ENCODE measurements at regions not wholly inside any gene's neighbourhood (a gene's known extent, or its start where the extent isn't known, plus 50 kb on each side); places are given as distances from the start of the nearest gene placed in this dataset.

- Histone ChIP-seq H4K20me1 (ENCODE audit: insufficient read depth) (no peaks in the 10 kb centered on the region), H3K9me2 (ENCODE audit: insufficient read depth, low read length) (no peaks in the 10 kb centered on the region), H3K79me2 (replicated peaks; ENCODE audit: insufficient read depth, low read length) (no peaks in the 10 kb centered on the region), H3K9me3 (ENCODE audit: low read length) (peaks cover 5% of the 10 kb centered on the region), H2AFZ (ENCODE audit: low read depth, low read length) (no peak overlapping the region), H3K9ac (ENCODE audit: low read length) (no peak overlapping the region), H3K27me3 (ENCODE audit: insufficient read depth, low read depth, low read length) (no peaks in the 10 kb centered on the region), H3K4me2 (ENCODE audit: low read length) (no peak overlapping the region), H3K27ac (ENCODE audit: low read length) (peak overlapping the region; percentile 30), H3K4me3 (ENCODE audit: low read length) (no peak overlapping the region), H3F3A (ENCODE audit: insufficient read depth, low read length, poor library complexity, severe bottlenecking) (no peaks in the 10 kb centered on the region), H3K36me3 (ENCODE audit: insufficient read depth, low read length) (no peaks in the 10 kb centered on the region)
- TF ChIP-seq EZH2 (IDR thresholded peaks at IDR 0.05; ENCODE audit: borderline replicate concordance, insufficient read depth, low read length, poor library complexity, severe bottlenecking): no peak
- no peak for TF ChIP-seq EP300 (conservative IDR thresholded peaks at IDR 0.05; ENCODE audit: poor library complexity, severe bottlenecking)
- TF ChIP-seq TAF1 (IDR thresholded peaks at IDR 0.05; ENCODE audit: low read depth): no peak
- TF ChIP-seq REST (IDR thresholded peaks at IDR 0.05; ENCODE audit: borderline replicate concordance): no peak
- TF ChIP-seq, protein P1, sequence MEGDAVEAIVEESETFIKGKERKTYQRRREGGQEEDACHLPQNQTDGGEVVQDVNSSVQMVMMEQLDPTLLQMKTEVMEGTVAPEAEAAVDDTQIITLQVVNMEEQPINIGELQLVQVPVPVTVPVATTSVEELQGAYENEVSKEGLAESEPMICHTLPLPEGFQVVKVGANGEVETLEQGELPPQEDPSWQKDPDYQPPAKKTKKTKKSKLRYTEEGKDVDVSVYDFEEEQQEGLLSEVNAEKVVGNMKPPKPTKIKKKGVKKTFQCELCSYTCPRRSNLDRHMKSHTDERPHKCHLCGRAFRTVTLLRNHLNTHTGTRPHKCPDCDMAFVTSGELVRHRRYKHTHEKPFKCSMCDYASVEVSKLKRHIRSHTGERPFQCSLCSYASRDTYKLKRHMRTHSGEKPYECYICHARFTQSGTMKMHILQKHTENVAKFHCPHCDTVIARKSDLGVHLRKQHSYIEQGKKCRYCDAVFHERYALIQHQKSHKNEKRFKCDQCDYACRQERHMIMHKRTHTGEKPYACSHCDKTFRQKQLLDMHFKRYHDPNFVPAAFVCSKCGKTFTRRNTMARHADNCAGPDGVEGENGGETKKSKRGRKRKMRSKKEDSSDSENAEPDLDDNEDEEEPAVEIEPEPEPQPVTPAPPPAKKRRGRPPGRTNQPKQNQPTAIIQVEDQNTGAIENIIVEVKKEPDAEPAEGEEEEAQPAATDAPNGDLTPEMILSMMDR (IDR thresholded peaks at IDR 0.05; ENCODE audit: poor library complexity, severe bottlenecking): no peak
- no peak for TF ChIP-seq MXI1 (conservative IDR thresholded peaks at IDR 0.05; ENCODE audit: poor library complexity, severe bottlenecking)
- TF ChIP-seq RAD21 (conservative IDR thresholded peaks at IDR 0.05): no peak
- no peak for TF ChIP-seq SMC3 (conservative IDR thresholded peaks at IDR 0.05; ENCODE audit: poor library complexity)
- no peak for TF ChIP-seq POLR2AphosphoS5 (IDR thresholded peaks at IDR 0.05)
These were observed 157.1 kb upstream of the NCK2 start for GRCh38 chr2:105587637-105588036.

DNA sequence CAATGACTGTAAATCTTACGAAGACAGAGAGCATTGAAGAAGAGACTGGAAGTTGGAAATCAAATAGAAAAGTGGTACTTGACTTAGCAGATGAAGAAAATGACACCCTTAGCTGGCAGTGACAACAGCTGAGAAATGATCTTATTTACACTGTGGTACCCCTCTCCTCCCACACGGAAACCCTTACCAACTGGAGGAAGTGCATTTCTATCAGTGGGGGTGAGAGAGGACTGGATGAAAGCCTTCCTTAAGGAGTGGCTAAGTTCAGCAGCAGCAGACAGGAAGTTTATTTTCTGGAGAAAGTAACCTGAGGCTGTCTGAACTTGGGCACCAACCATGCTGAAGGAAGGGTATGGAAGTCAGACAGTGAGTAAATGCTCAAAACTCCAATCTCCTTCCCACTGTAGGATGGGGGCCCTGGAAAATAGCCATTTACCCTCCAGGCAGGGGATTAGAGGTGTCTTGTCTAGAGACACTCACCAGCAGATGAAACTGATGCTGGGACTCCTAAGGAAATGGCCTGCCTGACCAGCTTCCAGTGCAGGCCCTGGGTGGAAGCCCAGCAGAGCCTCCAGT, 160.2 kb upstream of the NCK2 start:
- Histone ChIP-seq H3K27ac (ENCODE audit: low read length) (no peak overlapping the region), H3K9ac (ENCODE audit: low read length) (no peak overlapping the region)
- TF ChIP-seq RAD21 (conservative IDR thresholded peaks at IDR 0.05) (no peak), EP300 (conservative IDR thresholded peaks at IDR 0.05; ENCODE audit: poor library complexity, severe bottlenecking) (no peak), MXI1 (conservative IDR thresholded peaks at IDR 0.05; ENCODE audit: poor library complexity, severe bottlenecking) (no peak), SMC3 (conservative IDR thresholded peaks at IDR 0.05; ENCODE audit: poor library complexity) (no peak), REST (IDR thresholded peaks at IDR 0.05; ENCODE audit: borderline replicate concordance) (no peak), TAF1 (IDR thresholded peaks at IDR 0.05; ENCODE audit: low read depth) (no peak), POLR2AphosphoS5 (IDR thresholded peaks at IDR 0.05) (no peak), EZH2 (IDR thresholded peaks at IDR 0.05; ENCODE audit: borderline replicate concordance, insufficient read depth, low read length, poor library complexity, severe bottlenecking) (no peak)
- TF ChIP-seq, protein P1 (IDR thresholded peaks at IDR 0.05; ENCODE audit: poor library complexity, severe bottlenecking): no peak

More for the DNA sequence above, 160.2 kb upstream of the NCK2 start:
- Histone ChIP-seq H3K9me3 (ENCODE audit: low read length) (peaks cover 5% of the 10 kb centered on the region), H2AFZ (ENCODE audit: low read depth, low read length) (no peak overlapping the region), H4K20me1 (ENCODE audit: insufficient read depth) (no peaks in the 10 kb centered on the region), H3K9me2 (ENCODE audit: insufficient read depth, low read length) (no peaks in the 10 kb centered on the region), H3K4me3 (ENCODE audit: low read length) (no peak overlapping the region), H3F3A (ENCODE audit: insufficient read depth, low read length, poor library complexity, severe bottlenecking) (no peaks in the 10 kb centered on the region), H3K4me2 (ENCODE audit: low read length) (no peak overlapping the region), H3K27me3 (ENCODE audit: insufficient read depth, low read depth, low read length) (no peaks in the 10 kb centered on the region), H3K36me3 (ENCODE audit: insufficient read depth, low read length) (no peaks in the 10 kb centered on the region), H3K79me2 (replicated peaks; ENCODE audit: insufficient read depth, low read length) (no peaks in the 10 kb centered on the region)
